ENCODE measurements at regions not wholly inside any gene's neighbourhood (a gene's known extent, or its start where the extent isn't known, plus 50 kb on each side); places are given as distances from the start of the nearest gene placed in this dataset.

- CTCF ChIA-PET = no interaction called here
- no peak for DNase-seq (ENCODE audit: low spot score)
- POLR2A ChIA-PET (ENCODE audit: low non-redundant PET) = no interaction called here
- no peak overlapping the region for H3K27ac ChIP-seq
- TF ChIP-seq, protein P1, sequence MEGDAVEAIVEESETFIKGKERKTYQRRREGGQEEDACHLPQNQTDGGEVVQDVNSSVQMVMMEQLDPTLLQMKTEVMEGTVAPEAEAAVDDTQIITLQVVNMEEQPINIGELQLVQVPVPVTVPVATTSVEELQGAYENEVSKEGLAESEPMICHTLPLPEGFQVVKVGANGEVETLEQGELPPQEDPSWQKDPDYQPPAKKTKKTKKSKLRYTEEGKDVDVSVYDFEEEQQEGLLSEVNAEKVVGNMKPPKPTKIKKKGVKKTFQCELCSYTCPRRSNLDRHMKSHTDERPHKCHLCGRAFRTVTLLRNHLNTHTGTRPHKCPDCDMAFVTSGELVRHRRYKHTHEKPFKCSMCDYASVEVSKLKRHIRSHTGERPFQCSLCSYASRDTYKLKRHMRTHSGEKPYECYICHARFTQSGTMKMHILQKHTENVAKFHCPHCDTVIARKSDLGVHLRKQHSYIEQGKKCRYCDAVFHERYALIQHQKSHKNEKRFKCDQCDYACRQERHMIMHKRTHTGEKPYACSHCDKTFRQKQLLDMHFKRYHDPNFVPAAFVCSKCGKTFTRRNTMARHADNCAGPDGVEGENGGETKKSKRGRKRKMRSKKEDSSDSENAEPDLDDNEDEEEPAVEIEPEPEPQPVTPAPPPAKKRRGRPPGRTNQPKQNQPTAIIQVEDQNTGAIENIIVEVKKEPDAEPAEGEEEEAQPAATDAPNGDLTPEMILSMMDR (conservative IDR thresholded peaks at IDR 0.05; ENCODE audit: low read depth) = no peak
Observed at GRCh38 chr14:71418532-71419245, 511.4 kb downstream of the PCNX1 start.

DNA sequence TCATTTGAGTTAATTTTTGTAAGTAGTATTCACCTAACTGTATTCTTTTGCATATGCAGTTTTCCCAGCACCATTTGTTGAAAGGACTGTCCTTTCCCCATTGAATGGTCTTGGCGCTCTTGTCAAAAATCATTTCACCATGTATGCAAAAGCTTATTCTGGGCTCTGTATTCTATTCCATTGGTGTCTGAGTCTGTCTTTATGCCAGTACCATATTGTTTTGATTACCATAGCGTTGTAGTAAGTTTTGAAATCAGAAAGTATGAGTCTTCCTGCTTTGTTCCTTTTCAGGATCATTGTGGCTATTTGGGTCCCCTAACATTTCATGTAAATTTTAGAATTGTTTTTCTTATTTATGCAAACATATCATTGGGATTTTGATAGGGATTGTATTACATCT lies 508.7 kb upstream of the RGS6 start:
- TF ChIP-seq, protein P1 (conservative IDR thresholded peaks at IDR 0.05; ENCODE audit: low read depth) = no peak
- ChIA-PET CTCF (no interaction called here), POLR2A (ENCODE audit: low non-redundant PET) (no interaction called here)
- no peak overlapping the region for H3K27ac ChIP-seq
- no peak for DNase-seq (ENCODE audit: low spot score)

DNA sequence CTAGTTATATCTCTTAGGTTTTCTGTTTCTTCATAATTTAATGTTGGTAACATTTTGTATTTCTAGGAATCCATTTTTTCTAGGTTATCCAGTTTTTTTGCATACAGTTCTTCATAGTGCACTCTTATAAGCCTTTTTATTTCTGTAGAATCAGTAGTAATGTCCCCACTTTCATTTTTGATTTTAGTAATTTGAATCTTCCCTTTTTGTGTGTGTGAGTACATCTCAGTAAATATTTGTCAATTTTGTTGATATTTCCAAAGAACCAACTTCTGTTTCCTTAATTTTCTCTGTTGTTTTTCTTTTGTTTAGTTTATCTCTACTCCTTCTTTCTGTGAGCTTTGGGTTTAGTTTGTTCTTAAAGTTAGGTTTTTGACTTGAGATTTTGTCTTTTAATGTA lies 507.3 kb upstream of the RGS6 start:
- no peak for DNase-seq (ENCODE audit: low spot score)
- TF ChIP-seq, protein P1 (conservative IDR thresholded peaks at IDR 0.05; ENCODE audit: low read depth) = no peak
- POLR2A ChIA-PET (ENCODE audit: low non-redundant PET) = no interaction called here
- CTCF ChIA-PET = no interaction called here
- H3K27ac ChIP-seq = no peak overlapping the region

DNA sequence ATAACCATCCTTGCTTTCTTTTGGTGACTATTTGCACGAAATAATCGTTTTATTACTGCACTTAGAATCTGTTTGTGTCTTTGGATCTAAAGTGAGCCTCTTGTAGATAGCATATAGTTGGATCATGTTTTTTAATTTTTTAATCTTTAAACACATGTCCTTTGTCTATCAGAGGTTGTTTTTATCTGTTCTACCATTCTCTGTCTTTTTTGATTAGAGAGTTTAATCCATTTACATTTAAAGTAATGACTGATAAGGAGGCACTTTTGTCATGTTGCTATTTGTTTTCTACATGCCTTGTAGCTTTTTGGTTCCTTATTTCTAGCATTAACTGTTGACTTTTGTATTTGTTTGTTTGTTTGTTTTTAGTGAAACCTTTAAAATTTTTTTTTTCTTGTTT lies 506.2 kb upstream of the RGS6 start:
- no peak overlapping the region for H3K27ac ChIP-seq
- CTCF ChIA-PET = no interaction called here
- POLR2A ChIA-PET (ENCODE audit: low non-redundant PET) = no interaction called here
- no peak for DNase-seq (ENCODE audit: low spot score)
- TF ChIP-seq, protein P1 (conservative IDR thresholded peaks at IDR 0.05; ENCODE audit: low read depth) = no peak

GRCh38 chr14:71429902-71430301 lies 502.3 kb upstream of the RGS6 start:
- ChIA-PET CTCF (interaction anchor here (0.6 to 0.7 kb wide), 2 partner anchors 118 to 127 kb away, joined by 3 read pairs; no protein-coding TSS in a partner anchor), POLR2A (ENCODE audit: low non-redundant PET) (no interaction called here)
- no peak overlapping the region for H3K27ac ChIP-seq
- TF ChIP-seq, protein P1 (conservative IDR thresholded peaks at IDR 0.05; ENCODE audit: low read depth) = no peak
- no peak for DNase-seq (ENCODE audit: low spot score)

DNA sequence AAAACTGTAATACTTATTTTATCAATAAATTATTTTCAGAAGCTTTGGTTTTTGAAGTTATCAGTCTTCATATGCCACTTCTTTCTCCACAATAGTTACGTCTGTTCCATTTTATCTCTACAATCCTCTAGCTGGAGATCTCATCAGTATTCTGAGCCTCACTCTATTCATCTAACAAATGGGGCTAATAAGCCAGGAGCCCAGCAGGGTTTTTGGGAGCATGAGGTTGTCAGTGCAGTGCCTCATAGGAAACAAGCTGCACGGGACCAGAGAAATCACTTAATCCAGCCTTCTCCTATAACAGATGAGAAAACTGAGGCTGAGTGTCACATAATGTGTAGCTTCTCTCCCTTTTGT lies 501.9 kb upstream of the RGS6 start:
- DNase-seq (ENCODE audit: low spot score) = no peak
- ChIA-PET CTCF (no interaction called here), POLR2A (ENCODE audit: low non-redundant PET) (no interaction called here)
- no peak overlapping the region for H3K27ac ChIP-seq
- TF ChIP-seq, protein P1 (conservative IDR thresholded peaks at IDR 0.05; ENCODE audit: low read depth) = no peak
